ENCODE measurements at regions not wholly inside any gene's neighbourhood (a gene's known extent, or its start where the extent isn't known, plus 50 kb on each side); places are given as distances from the start of the nearest gene placed in this dataset.

DNA sequence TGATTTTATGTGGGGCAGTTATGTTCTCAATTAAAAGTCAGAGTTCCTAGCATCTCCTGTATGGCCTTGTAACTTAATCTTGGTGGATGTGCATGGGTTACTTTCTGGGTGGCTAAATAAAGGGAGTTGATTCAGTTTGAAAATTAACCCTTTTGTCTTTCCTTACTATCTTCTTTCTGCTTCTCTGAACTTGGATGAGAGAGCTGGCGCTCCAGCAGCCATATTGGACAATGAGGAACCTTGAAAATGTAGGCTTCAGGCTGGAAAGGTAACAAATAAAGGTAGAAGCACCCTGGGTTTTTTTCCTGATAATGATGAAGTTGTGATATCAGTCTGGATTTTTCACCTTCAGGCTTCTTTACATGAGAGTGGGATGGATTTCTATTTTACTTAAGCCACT is 714.1 kb upstream of the TMEM132C start:
- TF ChIP-seq CTCF (IDR thresholded peaks at IDR 0.05): no peak
- no peak for TF ChIP-seq POLR2A (IDR thresholded peaks at IDR 0.05)
